HG03103 (cell line): ENCODE measurements at regions not wholly inside any gene's neighbourhood (a gene's known extent, or its start where the extent isn't known, plus 50 kb on each side); places are given as distances from the start of the nearest gene placed in this dataset.
"Not testable (repeated sequence)": the region's sequence is repeated elsewhere in the genome, so short reads cannot be mapped to it uniquely, and the experiment has no call there.

ENCODE experiments used
- ATAC-seq: cut with Tn5 transposase; IDR thresholded peaks from one replicate; pipeline ENCODE4 v1.9.1; 2021; ENCODE audit warnings: low read depth; ENCODE audit not compliant: unreplicated experiment

DNA sequence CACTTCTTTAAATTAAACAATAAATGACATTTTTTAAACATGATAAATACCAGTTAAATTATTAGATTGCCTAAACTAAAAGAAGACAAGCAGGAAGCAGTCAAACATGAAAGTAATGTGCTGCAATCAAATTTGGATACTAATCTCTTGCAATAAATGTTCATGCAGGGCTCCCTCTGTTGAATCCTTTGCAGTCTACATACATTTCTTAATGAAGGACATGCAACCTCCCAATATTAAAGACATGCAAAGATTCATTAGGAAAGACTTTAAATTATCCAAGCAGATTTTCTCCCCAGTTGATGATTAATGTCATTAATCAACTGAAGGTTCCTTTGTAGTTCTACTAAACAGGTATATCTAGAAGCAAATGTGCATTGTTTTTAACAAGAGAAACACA, 245.4 kb downstream of the ZIC4 start:
- ATAC-seq, result no peak

DNA sequence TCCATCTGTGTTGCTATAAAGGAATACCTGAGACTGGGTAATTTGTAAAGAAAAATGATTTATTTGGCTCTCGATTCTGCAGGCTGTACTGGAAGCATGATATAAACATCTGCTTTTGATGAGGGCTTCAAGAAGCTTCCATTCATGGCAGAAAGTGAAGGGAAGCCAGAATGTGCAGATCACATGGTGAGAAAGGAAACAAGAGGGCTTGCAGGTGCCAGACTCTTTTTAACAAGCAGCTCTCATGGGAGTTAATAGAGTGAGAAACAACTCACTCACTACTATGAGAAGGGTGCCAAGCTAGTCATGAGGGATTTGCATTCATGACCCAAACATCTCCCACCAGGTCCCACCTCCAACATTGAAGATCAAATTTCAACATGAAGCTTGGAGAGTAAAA, 247.2 kb downstream of the ZIC4 start:
- no peak for ATAC-seq

DNA sequence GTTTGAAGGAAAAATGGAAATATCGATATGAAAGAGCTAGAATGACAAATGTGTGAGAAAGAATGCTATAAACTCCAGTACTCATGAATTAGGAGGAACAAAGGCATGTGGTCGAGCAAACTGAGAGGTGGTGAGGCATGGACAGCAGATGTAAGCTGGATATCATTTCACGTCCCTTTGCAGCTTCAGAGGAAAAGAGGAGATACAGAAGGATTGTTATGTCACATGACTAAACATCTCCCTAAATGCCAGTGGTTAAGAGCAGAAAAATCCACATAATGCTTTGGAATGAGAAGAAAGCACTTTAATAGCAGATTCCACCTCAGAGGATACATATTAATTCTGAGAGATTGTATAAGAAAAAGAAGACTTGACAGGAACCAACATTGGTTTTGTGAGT, 248.7 kb downstream of the ZIC4 start:
- ATAC-seq, result no peak

DNA sequence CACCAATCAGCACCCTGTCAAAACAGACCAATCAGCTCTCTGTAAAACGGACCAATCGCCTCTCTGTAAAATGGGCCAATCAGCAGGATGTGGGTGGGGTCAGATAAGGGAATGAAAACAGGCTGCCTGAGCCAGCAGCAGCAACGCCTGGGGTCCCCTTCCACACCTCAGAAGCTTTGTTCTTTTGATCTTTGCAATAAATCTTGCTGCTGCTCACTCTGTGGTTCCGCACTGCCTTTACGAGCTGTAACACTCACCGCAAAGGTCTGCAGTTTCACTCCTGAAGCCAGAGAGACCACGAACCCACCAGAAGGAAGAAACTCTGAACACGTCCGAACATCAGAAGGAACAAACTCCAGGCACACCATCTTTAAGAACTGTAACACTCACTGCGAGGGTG, 251.4 kb downstream of the ZIC4 start:
- not testable (repeated sequence) for ATAC-seq

DNA sequence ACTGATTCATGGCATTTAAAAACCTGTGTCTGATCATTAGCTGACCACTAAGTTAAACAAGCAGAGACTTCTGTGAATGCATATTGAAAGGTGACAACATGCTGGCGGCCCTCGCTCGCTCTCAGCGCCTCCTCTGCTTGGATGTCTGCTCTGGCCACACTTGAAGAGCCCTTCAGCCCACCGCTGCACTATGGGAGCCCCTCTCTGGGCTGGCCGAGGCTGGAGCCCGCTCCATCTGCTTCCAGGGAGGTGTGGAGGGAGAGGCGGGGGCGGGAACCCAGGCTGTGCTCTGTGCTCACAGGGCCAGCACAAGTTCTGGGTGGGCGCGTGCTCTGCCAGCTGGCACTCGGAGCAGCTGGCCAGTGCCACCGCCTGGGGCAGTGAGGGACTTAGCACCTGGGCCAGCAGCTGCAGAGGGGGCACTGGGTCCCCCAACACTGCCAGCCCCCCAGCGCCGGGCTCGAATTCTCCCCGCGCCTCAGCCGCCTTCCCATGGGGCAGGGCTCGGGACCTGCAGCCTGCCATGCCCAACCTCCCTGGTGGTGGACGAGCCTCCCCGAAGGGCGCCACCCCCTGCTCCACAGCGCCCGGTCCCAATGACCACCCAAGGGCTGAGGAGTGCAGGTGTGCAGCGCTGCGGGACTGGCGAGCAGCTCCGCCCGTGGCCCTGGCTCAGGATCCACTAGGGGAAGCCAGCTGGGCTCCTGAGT, 252.4 kb downstream of the ZIC4 start:
- no peak for ATAC-seq

DNA sequence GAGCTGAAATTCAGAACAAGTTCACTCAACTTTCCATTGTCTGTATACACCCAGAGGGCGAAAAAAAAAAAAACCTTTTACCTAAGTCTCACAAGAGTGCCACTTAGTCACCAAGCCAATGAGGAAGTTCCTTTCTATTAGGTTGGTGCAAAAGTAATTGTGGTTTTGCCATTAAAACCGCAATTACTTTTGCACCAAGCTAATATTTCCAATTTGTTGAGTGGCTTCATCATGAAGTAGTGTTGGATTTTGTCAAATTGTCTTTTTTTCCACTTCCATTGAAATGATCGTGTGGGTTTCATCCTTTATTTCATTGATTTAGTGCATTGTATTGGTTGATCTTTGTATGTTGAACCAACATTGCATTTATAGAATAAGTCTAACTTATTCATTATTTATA, 253.9 kb downstream of the ZIC4 start:
- no peak for ATAC-seq

DNA sequence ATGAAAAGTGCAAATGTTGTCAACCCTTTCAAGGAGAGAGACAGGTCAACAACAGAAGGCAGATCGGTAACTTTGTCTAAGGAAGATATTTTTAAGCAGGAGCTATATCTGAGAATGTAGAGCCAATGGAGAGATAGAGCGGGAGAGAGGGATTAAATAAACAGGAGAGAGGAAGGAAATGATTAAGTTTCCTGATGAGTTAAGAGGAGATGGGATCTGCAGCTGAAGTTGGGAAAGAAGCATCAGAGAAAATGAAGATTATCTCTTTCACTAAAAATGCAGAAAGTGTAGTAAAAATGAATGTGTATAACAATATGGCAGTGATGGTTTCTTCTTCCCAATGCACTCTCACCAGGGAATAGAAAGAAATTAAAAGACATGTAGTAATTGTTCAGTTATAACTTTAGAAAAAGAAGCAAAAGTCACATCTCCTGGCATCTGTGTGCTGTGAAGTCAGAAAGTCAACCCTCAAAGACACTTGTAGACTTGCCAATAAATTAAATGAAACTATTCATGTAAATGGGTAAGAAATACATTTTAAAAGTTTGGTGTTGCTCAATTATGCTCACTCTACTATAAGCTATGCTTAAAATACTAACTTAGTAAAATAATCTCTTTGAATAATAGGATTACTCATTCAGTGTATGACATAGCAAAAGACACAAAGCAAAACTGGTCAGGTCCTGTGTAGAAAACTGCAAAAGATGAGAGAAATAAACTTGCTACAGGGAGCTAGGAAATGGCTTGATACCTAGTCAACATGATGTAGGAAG, 264.6 kb downstream of the ZIC4 start:
- ATAC-seq, result no peak

DNA sequence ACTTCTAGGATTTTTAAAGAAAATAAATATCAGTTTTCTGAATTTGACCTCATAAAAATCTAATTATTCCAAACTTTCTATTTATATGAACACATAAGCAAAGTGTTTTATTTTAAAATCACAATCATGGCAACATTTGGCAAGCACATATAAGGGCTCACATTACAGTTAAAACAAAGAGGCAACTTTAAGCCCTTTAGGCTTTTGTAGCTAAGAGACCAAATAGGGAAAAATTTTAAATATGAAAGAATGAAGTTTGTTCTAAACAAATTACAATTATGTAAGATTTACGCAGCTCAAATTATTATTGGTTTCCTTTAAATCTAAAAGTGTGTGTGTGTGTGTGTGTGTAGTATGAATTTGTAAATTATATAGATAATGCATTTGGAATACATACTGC, 267.0 kb downstream of the ZIC4 start:
- ATAC-seq, result no peak

DNA sequence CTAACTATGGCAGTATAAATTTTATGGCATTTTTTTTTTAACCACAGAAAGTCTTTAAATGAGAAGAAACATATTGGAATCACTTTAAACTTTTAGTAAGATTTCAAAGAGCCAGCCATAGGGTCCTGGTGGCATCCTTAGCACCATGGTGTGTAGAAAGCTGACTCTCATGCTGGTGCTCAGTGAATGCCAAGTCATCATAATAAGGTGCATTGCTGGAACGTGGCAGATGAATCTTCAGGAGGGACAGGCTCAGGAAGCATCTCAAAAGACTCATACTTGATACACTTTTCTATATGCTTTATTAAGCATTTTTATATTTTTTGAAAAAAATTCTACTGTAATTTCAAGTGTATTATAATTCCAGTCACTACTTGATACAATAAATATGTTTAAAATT, 274.2 kb downstream of the ZIC4 start:
- no peak for ATAC-seq

DNA sequence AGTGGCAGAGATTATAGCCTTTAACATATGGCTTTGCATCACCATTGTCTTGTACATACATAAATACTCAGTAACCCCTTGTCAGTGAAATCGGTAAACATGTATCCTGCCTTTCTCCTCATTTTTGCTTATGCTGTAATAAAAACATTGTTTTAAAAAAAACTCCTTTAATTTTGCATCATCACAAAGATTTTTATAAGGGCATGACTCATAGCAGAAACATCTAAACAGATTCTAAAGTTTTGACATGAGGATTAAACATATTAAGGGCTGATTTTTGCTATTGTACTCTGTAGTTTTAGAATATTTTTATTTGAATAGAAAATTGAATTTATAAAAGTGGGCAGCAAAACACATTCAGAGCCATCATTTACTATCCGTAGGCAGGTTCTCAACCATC, 275.9 kb downstream of the ZIC4 start:
- ATAC-seq, result no peak

DNA sequence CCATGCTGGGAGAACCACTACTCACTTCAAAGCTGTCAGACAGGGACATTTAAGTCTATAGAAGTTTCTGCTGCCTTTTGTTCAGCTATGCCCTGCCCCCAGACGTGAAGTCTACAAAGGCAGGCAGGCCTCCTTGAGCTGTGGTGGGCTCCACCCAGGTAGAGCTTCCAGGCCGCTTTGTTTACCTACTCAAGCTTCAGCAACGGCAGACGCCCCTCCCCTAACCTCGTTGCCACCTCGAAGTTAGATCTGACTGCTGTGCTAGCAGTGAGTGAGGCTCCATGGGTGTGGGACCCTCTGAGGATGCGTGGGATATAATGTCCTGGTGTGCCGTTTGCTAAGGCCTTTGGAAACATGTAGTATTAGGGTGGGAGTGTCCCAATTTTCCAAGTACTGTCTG, 276.7 kb downstream of the ZIC4 start:
- no peak for ATAC-seq

DNA sequence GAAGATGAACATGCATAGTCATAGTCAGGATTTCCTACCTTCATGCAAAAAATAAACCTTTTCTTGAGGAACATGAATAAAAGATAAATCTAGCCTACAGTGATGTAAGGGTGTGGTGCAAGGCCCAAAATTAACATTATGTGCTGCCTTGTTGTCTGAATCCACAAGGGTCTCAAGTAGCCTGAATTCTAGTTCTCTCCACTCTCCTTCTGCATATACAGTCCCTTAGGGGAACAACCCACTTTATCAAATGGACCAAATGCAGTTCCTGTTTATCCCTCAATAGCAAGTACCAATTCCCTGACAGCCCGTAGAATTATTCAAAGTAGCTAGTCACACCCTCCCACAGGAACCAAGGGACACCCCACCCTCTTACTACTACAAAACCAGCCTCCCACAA, 284.0 kb downstream of the ZIC4 start:
- no peak for ATAC-seq

DNA sequence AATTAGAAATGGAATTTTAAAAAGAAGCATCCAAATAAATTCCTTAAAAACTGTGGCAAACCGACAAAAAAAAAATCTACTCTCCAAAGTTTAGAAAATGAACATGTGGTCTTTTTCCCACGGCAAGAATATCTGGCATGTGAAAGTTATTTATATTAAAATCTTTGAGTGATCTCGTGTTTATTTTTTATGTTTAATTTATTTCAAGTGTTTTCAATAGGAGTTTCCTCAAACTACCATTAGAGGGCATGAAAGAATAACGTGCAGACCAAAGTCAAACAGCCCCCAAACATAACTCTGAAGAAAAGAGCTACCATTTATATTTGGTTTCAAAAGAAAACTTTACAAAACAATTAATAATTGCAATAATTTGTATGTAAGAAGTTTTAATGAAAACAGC, 286.4 kb downstream of the ZIC4 start:
- ATAC-seq, result no peak

DNA sequence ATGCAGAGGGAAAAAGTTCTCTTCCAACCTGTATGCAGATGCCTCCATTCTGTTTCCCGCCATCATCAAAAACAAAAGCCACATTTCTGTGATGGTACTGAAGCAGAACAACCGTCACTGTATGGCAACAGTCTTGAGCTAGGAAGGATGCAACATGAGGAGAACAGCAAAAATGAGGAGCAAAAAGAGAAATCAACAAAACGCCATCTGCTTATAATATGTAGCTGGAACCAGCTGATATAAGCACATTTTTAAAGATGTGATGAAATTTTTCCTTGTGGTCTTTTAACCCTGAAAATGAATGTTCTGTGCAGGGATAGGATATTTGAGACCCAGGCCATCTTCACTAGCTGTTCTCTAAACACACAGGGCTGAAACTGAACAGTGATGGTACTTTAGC, 287.0 kb downstream of the ZIC4 start:
- no peak for ATAC-seq

DNA sequence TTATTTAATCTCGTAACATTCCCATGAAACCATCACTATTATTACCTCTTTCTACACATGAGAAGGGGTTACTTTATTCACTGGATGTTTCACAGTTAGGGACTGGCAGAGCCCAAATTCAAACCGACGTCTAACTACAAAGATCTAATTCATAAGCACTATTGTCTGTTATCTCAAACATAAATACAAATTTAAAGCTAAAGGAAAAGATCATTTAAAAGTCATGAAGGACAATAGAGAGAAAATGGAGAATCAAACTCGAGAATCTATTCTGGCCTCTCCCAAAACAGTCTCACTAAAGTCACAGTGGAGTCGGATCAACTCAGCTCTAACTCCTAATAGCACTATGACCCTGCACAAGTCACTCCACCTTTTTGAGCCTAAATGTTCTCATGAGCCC, 287.7 kb downstream of the ZIC4 start:
- no peak for ATAC-seq

DNA sequence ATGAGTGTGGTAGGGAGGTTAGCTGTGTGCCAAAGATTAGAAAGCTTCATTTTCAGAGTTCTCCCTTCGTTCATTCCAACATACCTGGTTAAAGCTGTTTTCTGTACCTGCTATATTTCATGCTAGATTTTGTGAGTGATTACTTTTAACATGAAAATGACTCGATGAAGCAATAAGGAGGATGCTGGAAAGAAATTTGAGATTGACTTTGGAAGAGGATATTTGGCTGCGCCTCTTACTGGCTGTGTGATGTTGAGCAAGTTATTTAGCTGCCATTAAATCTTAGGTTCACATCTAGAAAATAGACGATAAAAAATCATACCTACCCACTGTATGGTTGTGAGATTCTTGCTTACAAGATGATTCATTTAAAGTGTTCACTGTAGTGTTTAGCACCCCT, 288.7 kb downstream of the ZIC4 start:
- ATAC-seq, result no peak

DNA sequence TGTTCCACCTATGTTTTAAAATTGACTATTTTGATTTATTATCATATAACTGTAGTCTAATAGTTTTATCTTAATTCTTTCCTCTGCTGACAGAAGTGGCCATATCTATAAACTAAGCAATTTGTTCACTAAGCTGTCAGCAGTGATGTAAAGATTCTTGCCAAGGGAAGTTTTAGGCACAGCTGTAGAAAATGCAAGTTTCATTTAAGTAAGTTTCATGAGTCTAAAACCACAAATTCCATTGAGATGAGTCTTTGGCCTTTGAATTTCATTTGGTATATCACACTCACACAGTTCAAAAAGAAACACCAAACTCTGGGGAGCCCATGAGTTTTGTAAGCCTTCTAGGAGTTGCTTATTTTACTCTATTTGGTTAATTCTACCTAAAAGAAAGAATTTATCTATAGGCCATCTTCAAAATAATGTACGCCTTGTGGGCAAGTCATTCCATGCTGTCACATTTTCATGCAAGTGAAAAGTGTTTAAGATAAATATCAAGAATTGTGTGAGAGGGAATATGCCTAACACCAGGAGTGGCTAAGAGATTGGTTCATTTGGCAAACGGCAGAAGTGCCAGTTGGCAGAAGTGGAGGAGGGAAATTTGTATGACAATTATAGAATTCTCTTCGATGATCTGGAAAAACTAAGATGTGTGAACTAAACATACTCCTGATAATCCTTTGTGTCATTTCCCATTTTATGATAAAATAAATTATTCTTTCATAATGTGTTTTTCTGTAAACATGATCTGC, 292.9 kb downstream of the ZIC4 start:
- no peak for ATAC-seq

DNA sequence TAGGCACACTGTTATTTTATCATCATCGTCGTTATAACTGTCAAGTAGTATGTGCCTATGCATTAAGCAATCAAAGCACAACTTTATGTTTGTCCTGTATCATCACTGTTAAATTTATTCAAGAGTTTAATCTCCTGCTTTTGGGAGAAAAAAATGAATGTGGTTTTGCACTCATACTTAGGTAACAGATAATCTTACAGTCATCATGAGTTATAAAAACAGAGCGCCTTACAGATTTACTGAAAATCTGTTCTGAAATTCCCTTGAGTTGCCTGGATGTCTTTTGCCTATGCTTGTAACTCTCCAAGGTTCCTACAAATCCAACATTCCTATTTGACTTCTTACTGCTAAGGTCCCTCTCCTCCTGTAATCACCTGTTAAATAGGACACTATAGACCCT, 307.3 kb downstream of the ZIC4 start:
- no peak for ATAC-seq

DNA sequence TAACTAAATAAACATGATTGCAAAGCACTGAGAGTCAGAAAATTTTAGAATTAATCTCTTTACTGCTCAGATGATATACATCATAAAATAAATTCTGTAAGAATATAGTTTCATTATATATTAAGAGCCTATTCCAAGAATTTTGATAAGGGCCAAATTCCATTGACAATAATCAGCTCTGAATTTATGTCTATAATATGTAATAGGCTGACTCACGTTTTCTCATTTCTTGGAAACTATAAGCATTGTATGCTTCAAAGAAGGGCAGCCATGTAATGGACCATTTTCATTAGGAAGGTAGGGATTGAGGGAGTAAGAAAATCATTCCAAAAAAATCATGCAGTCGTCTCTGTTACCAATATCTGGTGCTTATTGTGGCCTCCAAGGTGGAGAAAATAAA, 315.9 kb downstream of the ZIC4 start:
- no peak for ATAC-seq

DNA sequence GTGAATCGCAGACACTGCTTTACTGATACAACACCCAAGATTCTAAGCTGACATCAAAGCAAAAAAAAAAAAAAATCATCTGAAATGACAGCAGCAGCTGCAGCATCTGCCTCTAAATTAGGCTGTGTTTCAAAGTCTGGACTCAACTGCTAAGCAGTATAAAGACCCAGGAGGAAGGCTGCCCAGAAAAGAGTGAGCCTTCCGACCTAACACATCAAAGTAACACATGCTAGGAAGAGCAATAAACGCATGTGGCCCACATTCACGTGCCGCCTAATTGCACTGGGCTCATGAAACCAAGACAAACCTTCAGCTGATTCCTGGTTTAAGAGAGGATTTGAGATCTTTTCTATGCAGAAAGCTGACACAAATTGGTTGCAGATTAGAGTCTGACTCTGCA, 317.1 kb downstream of the ZIC4 start:
- no peak for ATAC-seq

DNA sequence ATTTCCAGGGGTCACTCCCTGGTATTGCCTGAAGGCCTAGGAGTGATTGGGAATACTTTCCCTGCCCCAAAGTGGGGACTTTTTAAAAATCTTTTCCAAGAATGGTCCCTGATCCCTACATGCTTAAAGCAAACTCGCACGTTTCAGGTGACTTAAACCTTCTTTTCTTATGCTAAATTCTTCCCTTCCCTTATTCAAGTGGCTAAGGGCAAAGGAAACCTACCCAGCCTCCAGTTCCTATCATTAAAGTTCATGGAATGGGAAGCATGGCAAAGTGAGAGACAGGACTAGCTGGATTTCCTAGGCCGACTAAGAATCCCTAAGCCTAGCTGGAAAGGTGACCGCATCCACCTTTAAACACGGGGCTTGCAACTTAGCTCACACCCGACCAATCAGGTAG, 346.8 kb downstream of the ZIC4 start:
- ATAC-seq, result not testable (repeated sequence)

DNA sequence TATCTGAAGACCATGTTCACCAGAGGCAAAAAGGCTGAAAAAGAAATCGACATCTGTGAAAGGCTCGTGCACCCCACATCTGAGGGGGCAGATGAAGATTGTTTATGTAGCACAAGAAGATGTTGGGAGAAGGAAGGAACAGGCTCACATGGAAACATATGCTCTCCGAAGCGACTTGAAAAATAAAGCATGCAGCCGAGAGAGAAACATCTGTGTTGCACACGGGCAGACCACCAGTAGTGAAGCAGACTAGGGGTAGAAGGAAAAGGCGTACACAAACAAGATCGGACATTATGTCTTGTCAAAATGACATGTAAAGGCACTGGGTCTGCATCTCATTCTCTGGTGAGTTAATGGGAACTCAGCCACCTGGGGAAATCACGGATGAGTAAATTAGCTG, 356.5 kb downstream of the ZIC4 start:
- ATAC-seq, result no peak
